ENCODE measurements at regions not wholly inside any gene's neighbourhood (a gene's known extent, or its start where the extent isn't known, plus 50 kb on each side); places are given as distances from the start of the nearest gene placed in this dataset.
"Not testable (repeated sequence)": the region's sequence is repeated elsewhere in the genome, so short reads cannot be mapped to it uniquely, and the experiment has no call there.

DNA sequence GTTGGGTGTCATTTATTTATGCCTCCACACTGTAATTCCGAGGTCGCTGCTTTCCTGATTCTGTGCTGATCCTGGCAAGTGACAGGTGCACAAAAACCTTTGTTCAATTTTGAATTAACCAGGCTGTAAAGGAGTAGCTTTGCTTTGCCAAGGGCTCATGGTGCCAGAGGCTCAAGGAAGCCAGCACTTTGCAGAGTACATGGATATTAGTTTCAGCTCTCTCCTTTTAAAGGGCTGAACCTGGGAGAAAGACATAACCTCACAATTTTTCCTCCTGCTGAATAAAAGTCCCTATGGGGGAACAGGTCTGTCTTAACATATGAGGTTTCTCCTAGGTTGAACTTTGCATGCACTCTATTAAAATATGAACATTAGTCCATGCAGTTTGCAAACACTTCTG, 227.6 kb upstream of the WSB1 start:
- no peak for DNase-seq

GRCh38 chr17:27069842-27070508, 223.9 kb upstream of the WSB1 start:
- DNase-seq: no peak

DNA sequence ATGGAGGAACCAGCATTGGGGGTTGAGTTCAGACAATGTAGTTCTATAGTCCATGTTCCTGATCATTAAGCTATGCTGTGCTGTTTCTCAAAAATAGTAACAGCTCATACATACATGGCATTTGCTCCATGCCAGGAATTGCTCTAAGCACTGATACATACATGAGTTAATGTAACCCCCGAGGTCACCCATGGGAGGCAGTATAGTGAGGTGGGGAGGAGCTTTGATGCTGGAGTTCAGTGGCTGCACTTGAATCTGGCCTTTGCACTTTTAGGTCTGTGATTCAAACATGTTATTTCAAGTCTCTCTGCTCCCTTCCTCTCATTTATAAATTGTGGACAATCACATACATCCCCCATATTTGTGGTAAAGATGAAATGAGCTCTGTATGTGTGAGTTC, 223.1 kb upstream of the WSB1 start:
- DNase-seq: no peak

- DNase-seq: no peak
These were observed 221.0 kb upstream of the WSB1 start for GRCh38 chr17:27072885-27073284.

DNA sequence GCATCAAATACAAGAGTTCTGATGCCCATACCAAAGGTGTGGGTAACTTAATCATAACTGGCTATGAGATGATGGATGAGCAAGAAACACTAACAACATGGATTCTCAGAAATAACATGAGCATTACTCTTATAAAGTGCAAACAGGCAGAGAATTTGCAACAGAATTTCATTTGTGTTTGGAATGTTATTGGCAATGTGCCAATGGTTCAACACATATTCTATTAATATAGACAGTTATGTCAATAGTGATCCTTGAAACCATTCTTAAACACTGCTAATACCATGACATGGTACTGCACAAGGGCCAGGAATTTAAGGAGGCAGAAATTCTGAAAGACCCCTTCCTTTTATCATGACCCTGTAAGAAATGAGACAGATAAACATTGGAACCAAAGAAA, 217.1 kb upstream of the WSB1 start:
- DNase-seq: no peak

- no peak for DNase-seq
These were observed 215.6 kb upstream of the WSB1 start for GRCh38 chr17:27078296-27078695.

- no peak for DNase-seq
These were observed 214.3 kb upstream of the WSB1 start for GRCh38 chr17:27079660-27080059.

GRCh38 chr17:27081002-27081638, 212.8 kb upstream of the WSB1 start:
- no peak for DNase-seq

DNA sequence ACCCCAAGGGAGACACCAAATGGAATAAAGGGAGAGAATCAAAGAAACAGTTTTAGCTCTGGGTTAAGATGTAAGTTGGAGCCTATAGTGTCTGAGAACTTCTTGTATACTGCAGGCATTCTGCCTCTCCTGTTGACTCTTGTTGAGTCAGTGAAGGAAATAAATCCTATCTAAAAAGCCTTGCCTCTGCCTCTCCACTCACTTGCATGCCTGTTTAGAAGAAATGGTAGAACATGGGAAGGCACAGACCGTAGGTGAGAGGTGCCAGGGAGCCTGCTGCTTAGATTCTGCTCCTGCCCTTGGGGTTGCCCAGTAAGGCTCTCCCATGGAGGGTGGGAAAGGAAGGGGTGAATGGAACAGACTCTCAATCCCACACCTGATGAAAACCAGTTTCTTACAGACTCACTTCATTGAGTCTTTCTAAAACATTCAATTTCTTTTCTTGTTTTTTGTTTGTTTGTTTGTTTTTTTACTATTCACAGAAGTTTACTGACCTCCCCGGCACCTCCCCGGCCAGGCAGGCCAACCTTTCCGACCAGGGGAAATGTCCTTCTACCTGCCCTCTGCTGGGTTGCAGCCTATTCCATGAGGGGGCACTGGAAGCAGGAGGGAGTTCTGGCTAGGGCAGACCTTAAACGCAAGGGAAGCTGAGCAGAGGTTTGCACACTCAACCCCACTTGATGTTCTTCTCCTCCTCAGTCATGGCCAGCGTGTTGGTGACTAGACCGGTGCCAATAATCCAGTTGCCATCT, 211.7 kb upstream of the WSB1 start:
- DNase-seq: no peak

DNA sequence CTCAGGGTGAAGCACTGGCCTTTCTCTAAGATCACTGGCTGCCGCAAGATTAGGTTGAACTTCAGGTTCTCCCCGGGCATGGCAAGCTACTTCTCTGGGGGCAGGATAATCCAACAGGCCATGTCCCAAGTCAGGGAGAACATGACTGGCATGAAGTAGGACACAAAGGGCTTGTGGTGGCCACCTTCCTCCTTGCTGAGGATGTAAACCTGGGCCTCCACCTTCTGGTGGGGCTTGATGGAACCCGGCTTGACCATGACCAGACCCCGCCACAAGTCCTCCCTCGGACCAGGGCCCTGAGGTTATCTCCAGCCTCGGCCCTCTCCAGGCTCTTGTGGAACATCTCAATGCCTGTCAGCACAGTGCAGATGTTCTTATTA, 211.1 kb upstream of the WSB1 start:
- DNase-seq: no peak

- no peak for DNase-seq
These were observed 210.3 kb upstream of the WSB1 start for GRCh38 chr17:27083408-27084185.

DNA sequence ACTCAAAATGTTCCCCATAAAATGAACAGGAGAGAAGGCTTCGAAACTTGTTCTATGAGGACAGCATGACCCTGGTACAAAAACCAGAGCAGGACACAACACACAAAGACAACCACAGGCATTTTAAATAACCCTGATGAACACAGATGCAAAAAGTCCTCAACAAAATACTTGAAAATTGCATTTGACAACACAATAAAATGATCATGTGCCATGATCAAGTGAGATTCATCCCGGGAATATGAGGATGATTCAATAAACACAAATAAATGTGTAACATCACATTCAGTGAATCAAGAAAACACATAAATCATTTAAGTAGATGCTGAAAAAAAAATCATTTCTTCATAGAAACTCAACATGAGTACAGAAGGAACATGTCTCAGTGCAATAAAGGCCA, 208.4 kb upstream of the WSB1 start:
- DNase-seq: no peak

- no peak for DNase-seq
These were observed 207.4 kb upstream of the WSB1 start for GRCh38 chr17:27086526-27086925.

- DNase-seq: no peak
These were observed 205.8 kb upstream of the WSB1 start for GRCh38 chr17:27087935-27088766.

DNA sequence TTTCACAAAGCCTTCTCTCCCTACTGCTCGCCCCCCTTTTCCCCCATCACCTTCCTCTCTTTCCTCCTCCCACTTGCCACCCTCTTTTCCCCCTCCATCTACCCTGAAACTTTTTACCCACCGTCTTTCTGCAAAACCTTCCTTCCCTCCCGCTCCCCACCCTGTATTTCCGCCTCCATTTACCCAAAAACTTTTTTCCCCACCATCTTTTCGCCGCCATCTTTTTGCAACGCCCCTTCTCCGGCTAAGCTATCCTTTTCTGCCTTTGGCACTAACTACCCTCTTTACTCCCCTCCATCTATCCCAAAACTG, 205.2 kb upstream of the WSB1 start:
- no peak for DNase-seq

DNA sequence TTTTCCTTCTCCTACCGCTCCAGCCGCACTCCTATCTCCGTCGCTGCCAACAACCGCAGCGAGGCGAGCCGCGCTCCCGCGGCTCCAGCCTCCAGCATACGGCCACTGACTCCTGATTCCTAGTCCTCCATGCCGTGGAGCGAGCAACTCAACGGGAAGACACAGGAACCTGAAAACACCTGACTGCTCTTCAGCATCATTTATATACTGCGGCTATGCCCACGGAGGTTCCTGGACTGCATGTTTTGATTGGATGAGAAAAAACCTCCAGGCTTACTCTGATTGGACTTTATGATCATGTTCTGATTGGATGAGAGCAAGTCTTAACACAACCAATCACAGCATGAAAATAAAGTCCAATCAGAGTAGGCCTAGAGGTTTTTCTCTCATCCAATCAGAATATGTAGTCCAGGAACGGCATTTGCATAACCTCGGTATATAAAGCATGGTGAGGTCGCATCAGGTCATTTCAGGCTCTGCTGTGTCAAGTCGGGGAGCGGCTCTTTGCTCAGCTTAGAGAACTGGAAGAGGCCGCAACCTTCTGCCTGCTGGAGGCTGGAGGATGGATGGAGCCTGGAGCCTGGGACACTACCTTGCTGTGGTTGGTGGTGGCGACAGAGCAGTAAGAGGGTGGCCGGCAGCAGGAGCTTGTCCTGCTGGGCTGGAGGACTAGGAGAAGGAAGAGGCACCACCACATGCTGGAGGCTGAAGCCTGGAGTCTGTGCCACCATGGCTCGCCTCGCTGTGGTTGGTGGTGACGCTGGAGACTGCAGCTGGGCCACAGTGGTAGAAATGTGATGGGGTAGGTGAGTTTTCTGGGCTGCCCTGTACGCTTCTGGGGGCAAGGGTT, 204.6 kb upstream of the WSB1 start:
- not testable (repeated sequence) for DNase-seq

GRCh38 chr17:27089929-27090247, 204.0 kb upstream of the WSB1 start:
- no peak for DNase-seq

DNA sequence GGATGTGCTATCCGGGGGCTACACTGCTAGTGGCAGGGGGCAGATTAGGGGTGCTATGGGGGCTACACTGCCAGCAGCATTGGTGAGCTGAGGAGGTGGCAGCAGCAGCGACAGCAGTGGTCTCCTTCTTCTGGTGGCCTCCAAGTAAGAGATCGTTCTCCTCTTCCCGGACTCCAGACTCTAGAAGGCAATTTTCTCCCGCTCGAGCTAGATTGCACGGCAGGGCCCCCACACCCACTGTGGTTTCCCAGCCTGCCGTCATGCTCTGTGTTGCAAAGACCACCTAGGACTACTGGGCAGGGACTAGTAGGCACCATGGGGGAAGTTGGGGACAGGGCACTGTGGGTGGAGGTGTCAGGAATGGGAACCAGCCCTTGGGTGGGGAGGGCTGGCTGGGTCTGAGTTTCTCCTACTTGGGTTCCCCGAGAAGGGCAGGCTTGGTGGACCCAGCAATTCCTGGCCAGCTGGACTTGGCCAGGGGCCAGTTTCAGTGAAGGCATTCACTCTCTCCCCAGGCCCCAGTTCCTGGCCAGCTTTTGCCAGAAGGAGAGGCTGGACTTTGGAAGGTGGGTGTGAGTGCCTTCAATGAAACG, 203.4 kb upstream of the WSB1 start:
- not testable (repeated sequence) for DNase-seq

DNA sequence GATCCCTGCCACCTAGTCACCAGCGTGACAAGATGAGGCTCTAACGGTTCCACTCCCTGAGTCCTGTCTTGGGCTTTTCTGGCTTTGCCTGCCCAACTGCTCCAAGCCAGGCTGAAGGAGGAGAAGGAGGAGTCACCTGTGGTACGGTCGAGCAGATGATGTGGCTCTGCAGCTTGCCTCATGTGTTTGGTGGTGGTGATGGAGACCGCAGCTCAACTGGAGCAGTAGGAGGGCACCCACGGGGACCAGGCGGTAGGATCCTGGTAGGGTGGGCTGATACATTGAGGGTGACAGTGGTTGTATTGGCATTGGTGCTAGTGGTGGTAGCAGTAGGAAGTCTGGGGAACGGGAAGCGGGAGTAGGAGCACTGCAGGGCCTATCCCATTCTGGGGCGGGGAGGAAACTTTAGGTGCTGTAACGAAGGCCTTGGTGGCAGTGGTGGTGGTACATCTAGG, 202.8 kb upstream of the WSB1 start:
- no peak for DNase-seq

- DNase-seq: not testable (repeated sequence)
These were observed 199.7 kb upstream of the WSB1 start for GRCh38 chr17:27094179-27094578.

- DNase-seq: not testable (repeated sequence)
These were observed 198.1 kb upstream of the WSB1 start for GRCh38 chr17:27095821-27096220.

Data from stimulated activated naive CD4-positive, alpha-beta T cell (primary cell).